IMR-90 (cell line): ENCODE measurements at regions not wholly inside any gene's neighbourhood (a gene's known extent, or its start where the extent isn't known, plus 50 kb on each side); places are given as distances from the start of the nearest gene placed in this dataset.

Experiments used
- ATAC-seq: fragments of 200-7000 bp; cut with Tn5 transposase; 2 replicates; pipeline ENCODE4 v1.9.1; 2020; ENCODE audit warnings: low read depth, mild to moderate bottlenecking, moderate library complexity
- BruUV-seq: library from RNA; stranded (reverse); fragments of 400-500 nt; replicated peaks from 2 replicates; lab custom pipeline; 2021; lab: Mats Ljungman, UMichigan
- CTCF ChIA-PET: fragments of 300-600 bp; formaldehyde crosslinking; extraction: SDS; loops from one replicate; lab custom pipeline; 2021; ENCODE audit warnings: antibody characterized with exemption; lab: Yijun Ruan, JAX
- POLR2A ChIA-PET: fragments of 300-600 bp; sonication (Branson Sonifier 250); formaldehyde crosslinking; loops from one replicate; lab custom pipeline; 2022; ENCODE audit warnings: antibody characterized with exemption; ENCODE audit not compliant: unreplicated experiment; lab: Charles Lee
- DNase-seq: peaks from one replicate; pipeline ENCODE4 v3.0.0; 2013
- H2AFZ ChIP-seq: replicated peaks from 2 replicates; pipeline ENCODE3; 2013; ENCODE audit warnings: low read length, mild to moderate bottlenecking; ENCODE audit not compliant: poor library complexity
- H2AK5ac ChIP-seq: 2 replicates; pipeline ENCODE4 v1.6.1; 2013; ENCODE audit warnings: low read depth, low read length, inconsistent platforms
- H2AK9ac ChIP-seq: replicated peaks from 2 replicates; pipeline ENCODE3; 2013; ENCODE audit warnings: mild to moderate bottlenecking, low read depth, low read length, moderate library complexity; ENCODE audit not compliant: poor library complexity
- H2BK120ac ChIP-seq: 2 replicates; pipeline ENCODE4 v1.6.1; 2013; ENCODE audit warnings: low read depth, low read length, inconsistent platforms
- H2BK15ac ChIP-seq: 3 replicates; pipeline ENCODE4 v1.6.1; 2013; ENCODE audit warnings: low read depth, low read length, inconsistent platforms
- H2BK20ac ChIP-seq: 2 replicates; pipeline ENCODE4 v1.6.1; 2013; ENCODE audit warnings: low read depth, mild to moderate bottlenecking, inconsistent platforms, low read length, moderate library complexity
- H2BK5ac ChIP-seq: 2 replicates; pipeline ENCODE4 v1.6.1; 2013; ENCODE audit warnings: mild to moderate bottlenecking, low read depth, low read length, inconsistent platforms; ENCODE audit not compliant: poor library complexity, severe bottlenecking
- H3K14ac ChIP-seq: replicated peaks from 2 replicates; pipeline ENCODE4 v1.6.1; 2013; ENCODE audit warnings: low read depth, low read length, inconsistent platforms
- H3K18ac ChIP-seq: 2 replicates; pipeline ENCODE4 v1.6.1; 2013; ENCODE audit warnings: low read depth, low read length, control low read depth
- H3K23ac ChIP-seq: 2 replicates; pipeline ENCODE4 v1.6.1; 2013; ENCODE audit warnings: low read depth, low read length, inconsistent platforms
- H3K27ac ChIP-seq: 2 replicates; pipeline ENCODE4 v1.5.1; 2013; ENCODE audit warnings: mild to moderate bottlenecking, control low read depth, low read length; ENCODE audit not compliant: insufficient read depth
- H3K27me3 ChIP-seq: 2 replicates; pipeline ENCODE4 v1.6.1; 2013; ENCODE audit warnings: low read length; ENCODE audit not compliant: control insufficient read depth, insufficient read depth
- H3K36me3 ChIP-seq: 2 replicates; pipeline ENCODE4 v1.6.1; 2013; ENCODE audit warnings: low read length, mixed read lengths; ENCODE audit not compliant: control insufficient read depth, insufficient read depth
- H3K4ac ChIP-seq: 2 replicates; pipeline ENCODE4 v1.6.1; 2013; ENCODE audit warnings: low read depth, low read length, inconsistent platforms
- H3K4me1 ChIP-seq: 2 replicates; pipeline ENCODE4 v1.6.1; 2013; ENCODE audit warnings: low read length, mixed read lengths; ENCODE audit not compliant: control insufficient read depth, insufficient read depth
- H3K4me2 ChIP-seq: 2 replicates; pipeline ENCODE4 v1.6.1; 2013; ENCODE audit warnings: low read depth, mild to moderate bottlenecking, control low read depth, low read length, moderate library complexity
- H3K4me3 ChIP-seq: 2 replicates; pipeline ENCODE4 v1.5.1; 2013; ENCODE audit warnings: low read depth, mild to moderate bottlenecking, control low read depth, low read length, moderate library complexity; ENCODE audit not compliant: insufficient read depth
- H3K56ac ChIP-seq: 2 replicates; pipeline ENCODE4 v1.6.1; 2013; ENCODE audit warnings: low read length, inconsistent platforms; ENCODE audit not compliant: insufficient read depth; ENCODE audit errors: extremely low read depth
- H3K79me1 ChIP-seq, 2 experiments: 2 replicates each; pipeline ENCODE4 v1.6.1; 2013; ENCODE audit warnings: low read length in 2 of 2, inconsistent platforms in 1 of 2, low read depth in 1 of 2
- H3K9ac ChIP-seq: 2 replicates; pipeline ENCODE4 v1.6.1; 2013; ENCODE audit warnings: low read depth, low read length, control low read depth
- H3K9me1 ChIP-seq: 2 replicates; pipeline ENCODE4 v1.6.1; 2013; ENCODE audit warnings: low read length, inconsistent platforms; ENCODE audit not compliant: insufficient read depth
- H3K9me3 ChIP-seq: 2 replicates; pipeline ENCODE4 v1.6.1; 2013; ENCODE audit warnings: low read length; ENCODE audit not compliant: control insufficient read depth, insufficient read depth
- H4K20me1 ChIP-seq: 2 replicates; pipeline ENCODE4 v1.6.1; 2013; ENCODE audit warnings: low read length, inconsistent platforms; ENCODE audit not compliant: insufficient read depth
- H4K5ac ChIP-seq: 2 replicates; pipeline ENCODE4 v1.6.1; 2013; ENCODE audit warnings: mild to moderate bottlenecking, low read depth, low read length, control low read depth
- H4K8ac ChIP-seq, 2 experiments: 2 replicates each; pipeline ENCODE4 v1.6.1; 2013; ENCODE audit warnings: low read depth in 2 of 2, low read length in 2 of 2, control low read depth in 1 of 2, inconsistent platforms in 1 of 2
- H4K91ac ChIP-seq: 2 replicates; pipeline ENCODE4 v1.6.1; 2013; ENCODE audit warnings: low read depth, low read length, inconsistent platforms; ENCODE audit not compliant: insufficient read depth
- BHLHE40 ChIP-seq: fragments of 150-350 bp; IDR thresholded peaks from 2 replicates; pipeline ENCODE4 v1.6.1; 2016; ENCODE audit warnings: mild to moderate bottlenecking, low read depth, low read length
- CEBPB ChIP-seq: IDR thresholded peaks from 2 replicates; pipeline ENCODE4 v1.6.1; 2012; ENCODE audit warnings: low read depth, low read length, improper control_type of control experiment
- CHD1 ChIP-seq: IDR thresholded peaks from 2 replicates; pipeline ENCODE4 v1.6.1; 2012; ENCODE audit warnings: low read depth, low read length, improper control_type of control experiment
- CTCF ChIP-seq: conservative IDR thresholded peaks from 2 replicates; pipeline ENCODE4 v1.5.1; 2012; ENCODE audit warnings: mild to moderate bottlenecking, low read depth, low read length, improper control_type of control experiment
- FOS ChIP-seq: fragments of 150-350 bp; IDR thresholded peaks from 2 replicates; pipeline ENCODE4 v1.6.1; 2016; ENCODE audit warnings: low read depth, low read length
- MAFK ChIP-seq: IDR thresholded peaks from 2 replicates; pipeline ENCODE4 v1.6.1; 2012; ENCODE audit warnings: low read depth, low read length, improper control_type of control experiment
- MAZ ChIP-seq: IDR thresholded peaks from 2 replicates; pipeline ENCODE4 v1.6.1; 2012; ENCODE audit warnings: low read depth, mild to moderate bottlenecking, low read length, improper control_type of control experiment, moderate library complexity, borderline replicate concordance
- NFE2L2 ChIP-seq: fragments of 150-350 bp; IDR thresholded peaks from 2 replicates; pipeline ENCODE4 v1.6.1; 2016; ENCODE audit warnings: low read depth, mild to moderate bottlenecking, low read length
- POLR2A ChIP-seq: IDR thresholded peaks from 2 replicates; pipeline ENCODE4 v1.6.1; 2012; ENCODE audit warnings: mild to moderate bottlenecking, low read depth, low read length
- RCOR1 ChIP-seq: IDR thresholded peaks from 2 replicates; pipeline ENCODE4 v1.6.1; 2012; ENCODE audit warnings: mild to moderate bottlenecking, low read length, improper control_type of control experiment; ENCODE audit not compliant: insufficient replicate concordance
- RFX5 ChIP-seq: IDR thresholded peaks from 2 replicates; pipeline ENCODE4 v1.8.0; 2012; ENCODE audit warnings: low read depth, mild to moderate bottlenecking, low read length, moderate library complexity
- WGBS, 2 experiments: methylation state at CpG; one replicate each; pipeline versions ENCODE4 v1.1.5 to v1.1.7; 2013; ENCODE audit warnings: missing lambda C conversion rate in 2 of 2; ENCODE audit not compliant: insufficient read length in 1 of 2; ENCODE audit errors: extremely low coverage in 2 of 2; 5-methylcytosine and 5-hydroxymethylcytosine counted together
- dilution Hi-C: fragments of 300-500 bp; cut with HindIII; formaldehyde crosslinking; loops from one replicate; pipeline ENCODE4 v1.14.3; 2018; ENCODE audit warnings: low sequenced_read_pairs; ENCODE audit not compliant: unreplicated experiment
- in situ Hi-C: fragments of 300-500 bp; cut with MboI; formaldehyde crosslinking; loops from 3 replicates; pipeline ENCODE4 v1.14.3; 2019; ENCODE audit warnings: low sequenced_read_pairs, inconsistent platforms, mixed read lengths
- intact Hi-C: fragments of 100-400 bp; cut with micrococcal nuclease; formaldehyde crosslinking; loops from 2 replicates; pipeline ENCODE4 v1.10.0; 2022

- H3K27me3 ChIP-seq: no peaks in the 10 kb centered on the region
- no peak for DNase-seq
- no peak overlapping the region for H3K14ac ChIP-seq
- BruUV-seq: no TSS peak
- no peak overlapping the region for H3K27ac ChIP-seq
- no peak overlapping the region for H3K4me3 ChIP-seq
- no peak overlapping the region for H4K91ac ChIP-seq
- no peak overlapping the region for H4K8ac ChIP-seq
- no peak overlapping the region for H2AFZ ChIP-seq
- whole genome bisulfite sequencing, 2 experiments: 92% methylated on average over 6 of the region's 8 CpGs; no CpG with 5 or more reads in 1 of the 2 experiments
- no peak overlapping the region for H3K9ac ChIP-seq
- intact Hi-C loops (no loop called here), dilution Hi-C loops (no loop called here), in situ Hi-C loops (no loop called here)
- H2AK9ac ChIP-seq: no peak overlapping the region
- H3K36me3 ChIP-seq: no peaks in the 10 kb centered on the region
- H3K56ac ChIP-seq: no peak overlapping the region
- H3K4ac ChIP-seq: no peak overlapping the region
- peaks cover 33% of the 10 kb centered on the region for H4K20me1 ChIP-seq
- no peak overlapping the region for H2BK5ac ChIP-seq
- H2BK15ac ChIP-seq: no peak overlapping the region
- H3K79me1 ChIP-seq: peaks cover 24 to 48% of the 10 kb centered on the region in 2 experiments
- H2AK5ac ChIP-seq: no peak overlapping the region
- H2BK120ac ChIP-seq: no peak overlapping the region
- CTCF ChIA-PET: no interaction called here
- POLR2A ChIA-PET: no interaction called here
- no peak for ATAC-seq
- H3K4me2 ChIP-seq: no peak overlapping the region
- no peaks in the 10 kb centered on the region; the same call in 1 of the 2 replicates for H3K4me1 ChIP-seq
- H3K18ac ChIP-seq: no peak overlapping the region
- H4K5ac ChIP-seq: no peak overlapping the region
- peaks cover 14% of the 10 kb centered on the region for H3K9me1 ChIP-seq
- TF ChIP-seq FOS: no peak
- no peak for TF ChIP-seq MAFK
- TF ChIP-seq BHLHE40: no peak
- no peak for TF ChIP-seq CHD1
- no peak for TF ChIP-seq CTCF
- no peak for TF ChIP-seq CEBPB
- no peak for TF ChIP-seq RCOR1
- no peak for TF ChIP-seq POLR2A
- no peak for TF ChIP-seq NFE2L2
- no peak for TF ChIP-seq MAZ
- no peak for TF ChIP-seq RFX5
- H3K23ac ChIP-seq: no peak overlapping the region
- H3K9me3 ChIP-seq: no peaks in the 10 kb centered on the region
- no peak overlapping the region for H2BK20ac ChIP-seq
Observed at GRCh38 chr4:3360777-3361176, 68.0 kb downstream of the RGS12 start.
